ENCODE measurements at regions not wholly inside any gene's neighbourhood (a gene's known extent, or its start where the extent isn't known, plus 50 kb on each side); places are given as distances from the start of the nearest gene placed in this dataset.

- Histone ChIP-seq H3K9me2 (replicated peaks; ENCODE audit: insufficient read depth, low read length) (no peaks in the 10 kb centered on the region), H3K9ac (ENCODE audit: low read length) (no peak overlapping the region), H3K4me3 (ENCODE audit: low read length) (no peak overlapping the region), H3K79me2 (ENCODE audit: low read length) (no peaks in the 10 kb centered on the region), H3K27ac (ENCODE audit: low read length) (no peak overlapping the region), H2AFZ (ENCODE audit: low read length) (no peak overlapping the region), H3K27me3 (replicated peaks; ENCODE audit: insufficient read depth, low read length) (no peaks in the 10 kb centered on the region), H3K4me2 (ENCODE audit: low read depth, low read length) (no peak overlapping the region), H4K20me1 (ENCODE audit: insufficient read depth, low read length) (no peaks in the 10 kb centered on the region), H3K9me3 (replicated peaks; ENCODE audit: insufficient read depth, low read length) (no peaks in the 10 kb centered on the region), H3K36me3 (replicated peaks; ENCODE audit: insufficient read depth, low read length) (no peaks in the 10 kb centered on the region), H3K4me1 (ENCODE audit: low read length) (no peaks in the 10 kb centered on the region), H3F3A (ENCODE audit: insufficient read depth, low read length) (no peaks in the 10 kb centered on the region)
- TF ChIP-seq EZH2 (optimal IDR thresholded peaks at IDR 0.05; ENCODE audit: low read depth, low read length) (no peak), EZH2phosphoT487 (IDR thresholded peaks at IDR 0.05; ENCODE audit: low read length) (no peak)
- TF ChIP-seq, protein P1, sequence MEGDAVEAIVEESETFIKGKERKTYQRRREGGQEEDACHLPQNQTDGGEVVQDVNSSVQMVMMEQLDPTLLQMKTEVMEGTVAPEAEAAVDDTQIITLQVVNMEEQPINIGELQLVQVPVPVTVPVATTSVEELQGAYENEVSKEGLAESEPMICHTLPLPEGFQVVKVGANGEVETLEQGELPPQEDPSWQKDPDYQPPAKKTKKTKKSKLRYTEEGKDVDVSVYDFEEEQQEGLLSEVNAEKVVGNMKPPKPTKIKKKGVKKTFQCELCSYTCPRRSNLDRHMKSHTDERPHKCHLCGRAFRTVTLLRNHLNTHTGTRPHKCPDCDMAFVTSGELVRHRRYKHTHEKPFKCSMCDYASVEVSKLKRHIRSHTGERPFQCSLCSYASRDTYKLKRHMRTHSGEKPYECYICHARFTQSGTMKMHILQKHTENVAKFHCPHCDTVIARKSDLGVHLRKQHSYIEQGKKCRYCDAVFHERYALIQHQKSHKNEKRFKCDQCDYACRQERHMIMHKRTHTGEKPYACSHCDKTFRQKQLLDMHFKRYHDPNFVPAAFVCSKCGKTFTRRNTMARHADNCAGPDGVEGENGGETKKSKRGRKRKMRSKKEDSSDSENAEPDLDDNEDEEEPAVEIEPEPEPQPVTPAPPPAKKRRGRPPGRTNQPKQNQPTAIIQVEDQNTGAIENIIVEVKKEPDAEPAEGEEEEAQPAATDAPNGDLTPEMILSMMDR (IDR thresholded peaks at IDR 0.05; ENCODE audit: low read length), result no peak
- no peak for DNase-seq
Observed at GRCh38 chr13:72072261-72072660, 205.3 kb upstream of the DACH1 start.

- Histone ChIP-seq H4K20me1 (ENCODE audit: insufficient read depth, low read length) (no peaks in the 10 kb centered on the region), H3K27ac (ENCODE audit: low read length) (no peak overlapping the region), H3F3A (ENCODE audit: insufficient read depth, low read length) (no peaks in the 10 kb centered on the region), H3K9me2 (replicated peaks; ENCODE audit: insufficient read depth, low read length) (no peaks in the 10 kb centered on the region), H3K9ac (ENCODE audit: low read length) (no peak overlapping the region), H3K4me2 (ENCODE audit: low read depth, low read length) (no peak overlapping the region), H3K36me3 (replicated peaks; ENCODE audit: insufficient read depth, low read length) (no peaks in the 10 kb centered on the region), H3K9me3 (replicated peaks; ENCODE audit: insufficient read depth, low read length) (no peaks in the 10 kb centered on the region), H3K4me3 (ENCODE audit: low read length) (no peak overlapping the region), H3K27me3 (replicated peaks; ENCODE audit: insufficient read depth, low read length) (no peaks in the 10 kb centered on the region), H3K79me2 (ENCODE audit: low read length) (no peaks in the 10 kb centered on the region), H3K4me1 (ENCODE audit: low read length) (no peaks in the 10 kb centered on the region), H2AFZ (ENCODE audit: low read length) (no peak overlapping the region)
- no peak for DNase-seq
- TF ChIP-seq EZH2phosphoT487 (IDR thresholded peaks at IDR 0.05; ENCODE audit: low read length) (no peak), EZH2 (optimal IDR thresholded peaks at IDR 0.05; ENCODE audit: low read depth, low read length) (no peak)
- TF ChIP-seq, protein P1 (IDR thresholded peaks at IDR 0.05; ENCODE audit: low read length), result no peak
Observed at GRCh38 chr13:72071713-72072112, 204.7 kb upstream of the DACH1 start.

DNA sequence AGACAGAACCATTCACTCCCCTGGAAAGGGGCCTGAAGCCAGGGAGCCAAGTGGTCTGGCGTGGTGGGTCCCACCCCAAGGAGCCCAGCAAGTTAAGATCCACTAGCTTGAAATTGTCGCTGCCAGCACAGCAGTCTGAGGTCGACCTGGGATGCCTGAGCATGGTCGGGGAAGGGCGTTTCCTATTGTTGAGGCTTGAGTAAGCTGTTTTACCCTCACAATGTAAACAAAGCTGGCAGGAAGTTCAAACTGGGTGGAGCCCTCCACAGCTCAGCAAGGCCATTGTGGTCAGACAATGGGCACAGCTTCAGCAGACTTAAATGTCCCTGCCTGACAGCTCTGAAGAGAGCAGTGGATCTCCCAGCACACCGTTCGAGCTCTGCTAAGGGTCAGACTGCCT, 195.6 kb upstream of the DACH1 start:
- Histone ChIP-seq H3K79me2 (ENCODE audit: low read length) (no peaks in the 10 kb centered on the region), H3K27me3 (replicated peaks; ENCODE audit: insufficient read depth, low read length) (no peaks in the 10 kb centered on the region), H3K4me1 (ENCODE audit: low read length) (no peaks in the 10 kb centered on the region), H3K4me3 (ENCODE audit: low read length) (no peak overlapping the region), H3K9me2 (replicated peaks; ENCODE audit: insufficient read depth, low read length) (no peaks in the 10 kb centered on the region), H3K27ac (ENCODE audit: low read length) (no peak overlapping the region), H3K9ac (ENCODE audit: low read length) (no peak overlapping the region), H3K9me3 (replicated peaks; ENCODE audit: insufficient read depth, low read length) (no peaks in the 10 kb centered on the region), H3F3A (ENCODE audit: insufficient read depth, low read length) (no peaks in the 10 kb centered on the region), H3K36me3 (replicated peaks; ENCODE audit: insufficient read depth, low read length) (no peaks in the 10 kb centered on the region), H2AFZ (ENCODE audit: low read length) (no peak overlapping the region), H4K20me1 (ENCODE audit: insufficient read depth, low read length) (no peaks in the 10 kb centered on the region), H3K4me2 (ENCODE audit: low read depth, low read length) (peak overlapping the region; percentile 12; the same call in 1 of the 2 replicates)
- DNase-seq, result peak; percentile 65
- TF ChIP-seq, protein P1 (IDR thresholded peaks at IDR 0.05; ENCODE audit: low read length), result no peak
- TF ChIP-seq EZH2phosphoT487 (IDR thresholded peaks at IDR 0.05; ENCODE audit: low read length) (no peak), EZH2 (optimal IDR thresholded peaks at IDR 0.05; ENCODE audit: low read depth, low read length) (no peak)
